Vagina (tissue), 2 donors: ENCODE measurements at regions not wholly inside any gene's neighbourhood (a gene's known extent, or its start where the extent isn't known, plus 50 kb on each side); places are given as distances from the start of the nearest gene placed in this dataset.
"Not testable (repeated sequence)": the region's sequence is repeated elsewhere in the genome, so short reads cannot be mapped to it uniquely, and the experiment has no call there.

Experiments
- POLR2A ChIP-seq, 2 donors: fragments of 450-650 bp; IDR thresholded peaks; one replicate each; pipeline ENCODE4 v1.6.1; 2017; ENCODE audit warnings: antibody characterized with exemption in 2 of 2, mild to moderate bottlenecking in 2 of 2, moderate library complexity in 2 of 2
- POLR2AphosphoS5 ChIP-seq, 2 donors: sonication (generic); formaldehyde crosslinking; IDR thresholded peaks; one replicate each; pipeline ENCODE4 v1.9.0; 2017; ENCODE audit warnings: antibody characterized with exemption in 2 of 2, mild to moderate bottlenecking in 2 of 2, low read depth in 1 of 2; ENCODE audit not compliant: insufficient read depth in 1 of 2
- TF ChIP-seq, protein P1 (sequence below), 3 experiments: fragments of 450-650 bp in 2 of 3; fragments of 200-600 bp in 1 of 3; sonication (generic) in 1 of 3; IDR thresholded peaks; one replicate each; pipeline ENCODE4 v1.5.1; 2017 to 2019; ENCODE audit warnings: antibody characterized with exemption in 3 of 3, mild to moderate bottlenecking in 2 of 3, moderate library complexity in 2 of 3

DNA sequence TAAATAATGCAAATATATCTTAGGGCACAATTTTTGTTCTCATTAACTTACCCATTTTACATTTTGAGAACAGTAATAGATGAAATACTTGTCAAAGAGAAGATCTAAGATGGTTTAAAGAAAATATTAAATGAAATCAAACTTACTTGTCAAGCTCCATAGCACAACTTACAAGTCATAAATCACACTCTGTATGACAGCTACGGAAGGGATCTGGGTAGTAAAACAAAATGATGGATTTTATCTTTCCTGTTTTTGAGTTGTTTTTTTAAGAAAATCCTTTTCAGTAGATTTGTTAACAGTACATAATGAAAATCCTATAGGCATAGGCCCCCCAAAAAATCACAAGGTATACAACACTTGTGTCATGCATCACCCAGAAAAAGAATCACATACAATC lies 84.4 kb upstream of the ANTXRL start:
- TF ChIP-seq, protein P1, sequence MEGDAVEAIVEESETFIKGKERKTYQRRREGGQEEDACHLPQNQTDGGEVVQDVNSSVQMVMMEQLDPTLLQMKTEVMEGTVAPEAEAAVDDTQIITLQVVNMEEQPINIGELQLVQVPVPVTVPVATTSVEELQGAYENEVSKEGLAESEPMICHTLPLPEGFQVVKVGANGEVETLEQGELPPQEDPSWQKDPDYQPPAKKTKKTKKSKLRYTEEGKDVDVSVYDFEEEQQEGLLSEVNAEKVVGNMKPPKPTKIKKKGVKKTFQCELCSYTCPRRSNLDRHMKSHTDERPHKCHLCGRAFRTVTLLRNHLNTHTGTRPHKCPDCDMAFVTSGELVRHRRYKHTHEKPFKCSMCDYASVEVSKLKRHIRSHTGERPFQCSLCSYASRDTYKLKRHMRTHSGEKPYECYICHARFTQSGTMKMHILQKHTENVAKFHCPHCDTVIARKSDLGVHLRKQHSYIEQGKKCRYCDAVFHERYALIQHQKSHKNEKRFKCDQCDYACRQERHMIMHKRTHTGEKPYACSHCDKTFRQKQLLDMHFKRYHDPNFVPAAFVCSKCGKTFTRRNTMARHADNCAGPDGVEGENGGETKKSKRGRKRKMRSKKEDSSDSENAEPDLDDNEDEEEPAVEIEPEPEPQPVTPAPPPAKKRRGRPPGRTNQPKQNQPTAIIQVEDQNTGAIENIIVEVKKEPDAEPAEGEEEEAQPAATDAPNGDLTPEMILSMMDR (IDR thresholded peaks at IDR 0.05) = not testable (repeated sequence)
- not testable (repeated sequence) for TF ChIP-seq POLR2A (IDR thresholded peaks at IDR 0.05); POLR2AphosphoS5 (IDR thresholded peaks at IDR 0.05; ENCODE audit: insufficient read depth in 1 of 2, low read depth in 1 of 2)
